Osteoblast (primary cell): ENCODE measurements at regions not wholly inside any gene's neighbourhood (a gene's known extent, or its start where the extent isn't known, plus 50 kb on each side); places are given as distances from the start of the nearest gene placed in this dataset.

Experiments
- DNase-seq: peaks from one replicate; pipeline ENCODE4 v3.0.0; 2011; ENCODE audit warnings: low spot score, mixed read lengths; ENCODE audit not compliant: insufficient read length; ENCODE audit errors: missing footprints
- H2AFZ ChIP-seq: 2 replicates; pipeline ENCODE4 v1.6.0; 2011; ENCODE audit warnings: mild to moderate bottlenecking, low read length
- H3K27ac ChIP-seq: 2 replicates; pipeline ENCODE4 v1.5.1; 2011; ENCODE audit warnings: mild to moderate bottlenecking, low read depth, low read length, moderate library complexity
- H3K27me3 ChIP-seq: 2 replicates; pipeline ENCODE4 v1.6.0; 2012; ENCODE audit warnings: mild to moderate bottlenecking, control low read depth, inconsistent platforms, low read length, moderate library complexity; ENCODE audit not compliant: insufficient read depth
- H3K36me3 ChIP-seq: 2 replicates; pipeline ENCODE4 v1.5.1; 2011; ENCODE audit warnings: mild to moderate bottlenecking, low read length, control low read depth, moderate library complexity; ENCODE audit not compliant: insufficient read depth
- H3K4me1 ChIP-seq: 2 replicates; pipeline ENCODE4 v1.5.1; 2011; ENCODE audit warnings: mild to moderate bottlenecking, low read length, control low read depth, moderate library complexity; ENCODE audit not compliant: insufficient read depth
- H3K4me2 ChIP-seq: 2 replicates; pipeline ENCODE4 v1.6.0; 2011; ENCODE audit warnings: mild to moderate bottlenecking, low read length; ENCODE audit not compliant: insufficient read depth
- H3K4me3 ChIP-seq: fragments of 200-600 bp; sonication (generic); 3 replicates; pipeline ENCODE4 v1.5.1; 2012; ENCODE audit warnings: mild to moderate bottlenecking, low read length, inconsistent platforms; ENCODE audit not compliant: insufficient read depth
- H3K79me2 ChIP-seq: 2 replicates; pipeline ENCODE4 v1.6.0; 2012; ENCODE audit warnings: mild to moderate bottlenecking, low read length, control low read depth, inconsistent platforms; ENCODE audit not compliant: insufficient read depth
- H3K9me3 ChIP-seq: 2 replicates; pipeline ENCODE4 v1.5.1; 2011; ENCODE audit warnings: low read depth, low read length, control low read depth
- H4K20me1 ChIP-seq: 2 replicates; pipeline ENCODE4 v1.6.0; 2012; ENCODE audit warnings: mild to moderate bottlenecking, low read length, control low read depth; ENCODE audit not compliant: insufficient read depth
- TF ChIP-seq, protein P1 (sequence below): IDR thresholded peaks from 2 replicates; pipeline ENCODE4 v1.5.1; 2011; ENCODE audit warnings: mild to moderate bottlenecking, low read depth, low read length, moderate library complexity; ENCODE audit errors: extremely low read depth

DNA sequence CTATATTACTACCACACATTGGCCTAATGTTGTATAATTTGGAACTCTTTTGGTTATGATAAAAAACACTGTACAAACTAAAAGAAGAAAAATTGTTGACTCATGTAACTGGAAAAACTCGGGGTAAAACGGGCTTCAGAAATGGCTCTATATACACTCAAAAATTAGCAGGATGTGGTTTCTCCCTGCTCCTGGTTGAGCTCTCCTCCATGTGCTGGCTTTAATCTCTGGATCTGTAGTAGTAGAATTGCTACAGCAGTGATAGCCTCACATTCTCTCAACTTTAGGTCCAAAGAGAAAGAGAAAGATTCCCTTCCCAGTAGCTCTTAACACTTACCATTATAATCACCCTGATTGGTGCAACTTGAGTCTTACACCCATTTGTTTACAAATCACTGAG lies 274.9 kb upstream of the GALNT5 start:
- Histone ChIP-seq H3K4me2 (no peak overlapping the region), H3K79me2 (no peaks in the 10 kb centered on the region), H4K20me1 (no peaks in the 10 kb centered on the region), H3K4me1 (no peaks in the 10 kb centered on the region), H3K27me3 (no peaks in the 10 kb centered on the region), H3K4me3 (no peak overlapping the region), H3K36me3 (no peaks in the 10 kb centered on the region), H3K9me3 (no peaks in the 10 kb centered on the region), H3K27ac (no peak overlapping the region), H2AFZ (peak overlapping the region; percentile 56)
- TF ChIP-seq, protein P1, sequence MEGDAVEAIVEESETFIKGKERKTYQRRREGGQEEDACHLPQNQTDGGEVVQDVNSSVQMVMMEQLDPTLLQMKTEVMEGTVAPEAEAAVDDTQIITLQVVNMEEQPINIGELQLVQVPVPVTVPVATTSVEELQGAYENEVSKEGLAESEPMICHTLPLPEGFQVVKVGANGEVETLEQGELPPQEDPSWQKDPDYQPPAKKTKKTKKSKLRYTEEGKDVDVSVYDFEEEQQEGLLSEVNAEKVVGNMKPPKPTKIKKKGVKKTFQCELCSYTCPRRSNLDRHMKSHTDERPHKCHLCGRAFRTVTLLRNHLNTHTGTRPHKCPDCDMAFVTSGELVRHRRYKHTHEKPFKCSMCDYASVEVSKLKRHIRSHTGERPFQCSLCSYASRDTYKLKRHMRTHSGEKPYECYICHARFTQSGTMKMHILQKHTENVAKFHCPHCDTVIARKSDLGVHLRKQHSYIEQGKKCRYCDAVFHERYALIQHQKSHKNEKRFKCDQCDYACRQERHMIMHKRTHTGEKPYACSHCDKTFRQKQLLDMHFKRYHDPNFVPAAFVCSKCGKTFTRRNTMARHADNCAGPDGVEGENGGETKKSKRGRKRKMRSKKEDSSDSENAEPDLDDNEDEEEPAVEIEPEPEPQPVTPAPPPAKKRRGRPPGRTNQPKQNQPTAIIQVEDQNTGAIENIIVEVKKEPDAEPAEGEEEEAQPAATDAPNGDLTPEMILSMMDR, result no peak
- no peak for DNase-seq

DNA sequence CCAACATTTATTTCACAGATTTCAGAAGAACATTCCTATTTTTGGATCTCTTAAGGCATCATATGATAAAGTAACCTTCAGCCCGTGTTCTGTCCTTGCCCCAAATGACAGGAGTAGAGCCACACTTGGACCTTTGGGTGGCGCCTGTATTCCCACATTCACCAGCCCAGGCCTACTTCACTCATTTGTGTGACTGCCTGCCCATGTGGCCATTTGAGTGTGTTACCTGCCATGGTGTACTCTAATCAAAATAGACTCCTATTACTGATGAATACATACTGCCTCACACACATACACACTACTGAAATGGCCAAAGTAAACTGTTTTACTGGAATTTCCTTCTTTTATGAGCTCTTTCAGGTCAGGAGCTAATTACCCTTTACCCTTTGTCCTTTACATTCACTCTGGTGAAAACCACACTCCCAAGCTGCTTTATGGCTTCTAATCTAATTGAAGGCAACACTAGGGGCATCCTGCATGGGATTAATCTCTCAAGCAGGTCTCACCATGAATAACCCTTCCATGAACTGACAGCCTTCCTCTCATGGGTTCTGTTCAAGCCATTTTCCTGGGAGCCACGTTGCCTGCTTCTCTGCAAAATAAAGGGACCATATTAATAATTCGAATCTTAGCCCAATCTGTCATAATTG lies 271.0 kb upstream of the GALNT5 start:
- Histone ChIP-seq H3K4me1 (no peaks in the 10 kb centered on the region), H3K9me3 (no peaks in the 10 kb centered on the region), H3K27me3 (no peaks in the 10 kb centered on the region), H3K4me3 (no peak overlapping the region), H3K27ac (no peak overlapping the region), H3K36me3 (no peaks in the 10 kb centered on the region), H4K20me1 (no peaks in the 10 kb centered on the region), H2AFZ (no peak overlapping the region), H3K79me2 (no peaks in the 10 kb centered on the region), H3K4me2 (no peak overlapping the region)
- no peak for DNase-seq
- TF ChIP-seq, protein P1, result no peak

DNA sequence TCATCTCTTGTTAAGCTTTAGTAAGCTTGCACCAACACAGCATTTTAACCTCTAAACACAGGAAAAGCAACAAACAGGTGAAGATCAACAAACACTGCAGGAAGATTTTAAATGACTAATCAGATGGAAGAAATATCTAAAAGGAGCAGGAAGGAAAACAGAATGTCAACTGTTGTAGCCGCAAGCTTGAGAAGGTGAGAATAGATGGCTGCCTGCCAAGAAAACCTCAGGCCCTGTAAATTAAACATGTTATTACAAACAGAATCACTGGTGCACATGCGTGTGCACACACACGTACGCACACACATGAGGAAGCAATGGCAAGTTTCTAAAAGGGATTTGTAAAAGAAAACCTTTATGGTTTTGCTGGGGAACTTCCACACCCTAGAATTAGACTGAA lies 257.8 kb upstream of the GALNT5 start:
- no peaks in the 10 kb centered on the region for H4K20me1 ChIP-seq
- H3K4me2 ChIP-seq, result no peak overlapping the region
- no peak for DNase-seq
- TF ChIP-seq, protein P1, result no peak
- no peaks in the 10 kb centered on the region for H3K27me3 ChIP-seq
- H3K27ac ChIP-seq, result no peak overlapping the region
- H3K36me3 ChIP-seq, result no peaks in the 10 kb centered on the region
- no peaks in the 10 kb centered on the region for H3K4me1 ChIP-seq
- H3K4me3 ChIP-seq, result no peak overlapping the region
- H3K9me3 ChIP-seq, result no peaks in the 10 kb centered on the region
- no peak overlapping the region for H2AFZ ChIP-seq
- H3K79me2 ChIP-seq, result no peaks in the 10 kb centered on the region

DNA sequence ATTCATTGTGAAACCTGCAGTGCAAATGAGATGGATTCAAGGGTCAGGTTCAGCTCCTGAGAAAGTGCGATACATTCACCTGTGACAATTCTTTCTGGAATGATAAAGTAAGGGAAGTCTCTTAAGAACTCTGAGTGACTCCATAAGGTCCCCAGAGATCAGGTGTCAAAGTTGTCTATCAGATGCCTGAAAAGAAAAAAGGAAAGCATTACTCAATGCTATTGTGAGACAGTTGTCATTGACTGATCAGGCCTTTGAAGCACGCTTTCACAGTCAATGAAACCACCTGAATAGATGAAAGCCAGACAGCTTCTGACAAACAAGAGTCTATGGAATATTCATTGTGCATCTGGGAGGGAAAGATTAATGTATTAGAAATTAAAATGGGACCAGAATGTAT lies 252.7 kb upstream of the GALNT5 start:
- Histone ChIP-seq H3K9me3 (no peaks in the 10 kb centered on the region), H3K36me3 (no peaks in the 10 kb centered on the region), H3K4me2 (no peak overlapping the region), H3K79me2 (no peaks in the 10 kb centered on the region), H2AFZ (no peak overlapping the region), H3K27ac (no peak overlapping the region), H4K20me1 (no peaks in the 10 kb centered on the region), H3K27me3 (no peaks in the 10 kb centered on the region), H3K4me1 (no peaks in the 10 kb centered on the region), H3K4me3 (no peak overlapping the region)
- no peak for DNase-seq
- TF ChIP-seq, protein P1, result no peak
